NCI-H2107 treated with DMSO at 0.1 percent for 48 hours (cell line): ENCODE measurements at regions not wholly inside any gene's neighbourhood (a gene's known extent, or its start where the extent isn't known, plus 50 kb on each side); places are given as distances from the start of the nearest gene placed in this dataset.
"Not testable (repeated sequence)": the region's sequence is repeated elsewhere in the genome, so short reads cannot be mapped to it uniquely, and the experiment has no call there.

ENCODE experiments used
- DNase-seq: peaks from one replicate; lab custom pipeline; 2025; ENCODE audit not compliant: unreplicated experiment; lab: John Stamatoyannopoulos, UW

DNA sequence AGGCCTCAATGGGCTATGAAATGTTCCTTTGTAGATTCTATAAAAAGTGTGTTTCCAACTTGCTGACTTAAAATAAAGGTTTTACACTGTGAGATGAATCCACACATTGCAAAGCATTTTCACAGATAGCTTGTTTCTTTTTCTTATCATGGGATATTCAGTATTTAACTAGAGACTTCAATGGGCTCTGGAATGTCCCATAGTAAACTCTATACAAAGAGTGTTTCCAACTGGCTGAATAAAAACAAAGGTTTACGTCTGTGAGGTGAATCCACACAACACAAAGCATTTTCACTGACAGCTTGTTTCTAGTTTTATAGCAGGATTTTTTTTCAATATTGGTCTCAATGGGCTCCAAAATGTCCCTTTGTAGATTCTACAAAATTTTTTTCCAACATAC, 550.1 kb downstream of the KCNJ18 start:
- no peak for DNase-seq

DNA sequence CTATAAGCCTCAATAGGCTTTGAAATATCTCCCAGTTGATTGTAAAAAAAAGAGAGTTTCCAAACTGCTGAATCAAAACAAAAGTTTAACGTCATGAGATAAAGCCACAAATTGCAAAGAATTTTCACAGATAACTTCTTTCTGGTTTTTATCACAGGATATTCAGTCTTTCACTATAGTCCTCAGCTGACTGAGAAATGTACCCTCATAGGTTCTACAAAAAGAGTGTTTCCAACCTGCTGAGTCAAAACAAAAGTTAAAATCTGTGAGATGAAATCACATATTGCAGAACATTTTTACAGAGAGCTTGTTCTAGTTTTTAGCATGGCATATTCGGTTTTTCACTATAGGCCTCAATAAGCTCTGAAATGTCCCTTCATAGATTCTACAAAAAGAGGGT, 559.2 kb downstream of the KCNJ18 start:
- no peak for DNase-seq

DNA sequence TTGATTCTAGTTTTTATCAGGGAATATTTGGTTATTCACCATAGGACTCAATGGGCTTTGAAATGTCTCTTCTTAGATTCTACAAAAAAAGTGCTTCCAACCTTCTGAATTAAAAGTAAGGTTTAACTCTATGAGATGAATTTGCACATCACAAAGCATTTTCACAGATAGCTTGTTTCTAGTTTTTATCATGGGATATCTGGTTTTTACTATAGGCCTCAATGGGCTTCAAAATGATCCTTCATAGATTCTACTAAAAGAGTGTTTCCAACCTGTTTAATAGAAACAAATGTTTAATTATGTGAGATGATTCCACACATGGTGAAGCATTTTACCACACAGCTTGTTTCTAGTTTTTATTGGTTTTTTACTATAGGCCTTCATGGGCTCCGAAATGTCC, 560.7 kb downstream of the KCNJ18 start:
- no peak for DNase-seq

- no peak for DNase-seq
Observed at GRCh38 chr17:22265807-22266206, 573.5 kb downstream of the KCNJ18 start.

DNA sequence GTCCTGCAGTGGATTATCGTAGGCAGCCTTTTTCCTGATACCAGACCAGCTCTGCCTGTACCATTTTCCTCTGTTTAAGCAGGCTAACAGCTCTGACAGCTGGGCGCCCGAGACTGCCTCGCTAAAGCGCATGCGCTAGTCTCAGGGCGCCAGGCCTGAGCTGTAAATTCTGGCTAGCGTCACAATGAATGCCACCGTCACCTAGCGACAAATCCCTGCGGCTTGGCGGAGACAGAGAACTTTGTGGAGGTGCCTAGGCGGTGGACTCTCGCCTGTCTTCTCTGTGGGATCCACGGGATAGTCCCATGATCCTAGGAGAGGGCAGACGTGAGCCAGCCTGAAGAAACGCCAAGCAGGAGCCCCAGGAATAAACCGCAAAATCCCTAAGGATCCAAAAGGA, 573.9 kb downstream of the KCNJ18 start:
- no peak for DNase-seq

- DNase-seq: no peak
Observed at GRCh38 chr17:22267019-22267418, 574.7 kb downstream of the KCNJ18 start.

DNA sequence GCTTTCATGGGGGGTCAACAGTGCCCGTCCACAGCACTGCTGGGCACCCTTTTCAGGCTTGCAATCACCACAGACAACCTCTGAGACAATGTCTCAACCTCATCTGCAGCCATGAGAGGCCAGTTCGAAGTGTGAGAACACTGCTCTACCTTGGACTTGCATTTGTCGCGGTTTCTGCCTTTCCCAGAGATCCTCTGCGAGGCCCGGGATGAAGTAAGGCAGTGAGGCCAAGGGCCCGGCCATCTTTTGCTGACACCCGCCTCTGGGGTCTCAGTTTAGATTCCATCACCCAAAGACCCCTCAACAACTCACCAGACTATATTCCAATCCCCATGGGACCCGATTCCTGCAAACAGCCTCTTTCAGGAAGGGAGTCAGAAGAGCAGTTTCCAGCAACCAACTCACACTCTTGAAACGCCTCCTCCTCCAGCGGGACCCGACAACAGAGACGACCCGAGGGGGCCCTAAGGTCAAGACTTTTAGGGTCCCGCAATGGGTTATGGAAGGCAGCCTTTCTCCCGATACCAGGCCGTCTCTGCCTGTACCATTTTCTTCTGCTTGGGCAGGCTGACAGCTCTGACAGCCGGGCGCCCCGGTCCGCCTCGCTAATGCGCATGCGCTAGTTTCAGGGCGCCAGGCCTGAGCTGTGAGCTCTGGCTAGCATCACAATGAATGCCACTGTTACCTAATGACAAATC, 576.0 kb downstream of the KCNJ18 start:
- DNase-seq: no peak

DNA sequence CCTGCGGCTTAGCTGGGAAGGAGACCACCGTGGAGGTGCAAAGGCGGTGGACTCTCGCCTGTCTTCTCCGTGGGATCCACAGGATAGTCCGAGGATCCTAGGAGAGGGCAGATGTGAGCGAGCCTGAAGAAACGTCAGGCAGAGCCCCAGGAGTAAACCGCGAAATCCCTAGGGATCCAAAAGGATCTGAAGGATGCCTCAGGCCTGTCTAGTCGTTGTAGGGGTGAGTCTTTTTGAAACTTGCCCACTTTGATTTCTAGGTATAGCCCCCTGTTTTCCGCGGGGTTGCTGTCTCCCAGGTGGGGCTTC, 576.5 kb downstream of the KCNJ18 start:
- DNase-seq: no peak

DNA sequence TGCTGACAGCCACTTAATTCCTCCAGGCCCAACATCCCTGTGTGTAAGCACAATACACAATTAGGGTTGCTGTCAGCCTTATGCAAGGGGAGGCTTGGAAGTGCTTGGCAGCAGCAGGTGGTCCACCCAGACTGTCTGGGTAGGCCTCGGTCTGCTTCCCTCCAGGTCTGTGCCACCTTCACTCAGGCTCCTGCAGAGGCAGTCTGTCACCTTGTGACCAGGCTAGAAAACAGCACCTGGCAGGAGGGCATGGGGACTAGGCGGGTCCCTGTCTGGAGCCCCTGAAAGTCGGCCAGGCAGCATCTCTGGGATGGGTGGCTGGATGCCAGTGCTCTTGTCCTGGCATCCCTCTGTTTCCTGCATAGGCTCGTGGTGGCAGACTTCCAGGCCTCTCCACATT, 578.1 kb downstream of the KCNJ18 start:
- no peak for DNase-seq

DNA sequence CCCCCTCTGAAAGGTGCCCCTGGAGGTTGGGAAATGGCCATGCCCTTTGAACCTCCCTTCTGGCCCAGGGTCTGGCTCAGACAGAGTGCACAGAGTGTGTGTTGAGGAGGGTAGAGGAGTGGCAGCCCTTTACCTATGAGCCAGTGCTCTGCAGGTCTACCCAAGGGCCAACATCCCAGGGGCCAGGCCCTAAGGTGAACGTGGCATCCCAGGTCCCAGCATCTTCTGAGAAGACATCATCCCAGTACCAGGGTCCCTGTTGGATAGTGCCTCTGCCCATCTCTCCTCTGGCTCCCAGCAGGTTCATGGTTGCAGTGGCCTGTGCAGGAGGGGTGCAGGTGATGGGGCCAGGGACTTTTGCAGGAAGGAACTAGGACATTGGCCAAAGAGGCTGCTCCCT, 578.5 kb downstream of the KCNJ18 start:
- DNase-seq: not testable (repeated sequence)

GRCh38 chr17:22272363-22273146, 580.2 kb downstream of the KCNJ18 start:
- no peak for DNase-seq

- no peak for DNase-seq
Observed at GRCh38 chr17:22273308-22273707, 581.0 kb downstream of the KCNJ18 start.

DNA sequence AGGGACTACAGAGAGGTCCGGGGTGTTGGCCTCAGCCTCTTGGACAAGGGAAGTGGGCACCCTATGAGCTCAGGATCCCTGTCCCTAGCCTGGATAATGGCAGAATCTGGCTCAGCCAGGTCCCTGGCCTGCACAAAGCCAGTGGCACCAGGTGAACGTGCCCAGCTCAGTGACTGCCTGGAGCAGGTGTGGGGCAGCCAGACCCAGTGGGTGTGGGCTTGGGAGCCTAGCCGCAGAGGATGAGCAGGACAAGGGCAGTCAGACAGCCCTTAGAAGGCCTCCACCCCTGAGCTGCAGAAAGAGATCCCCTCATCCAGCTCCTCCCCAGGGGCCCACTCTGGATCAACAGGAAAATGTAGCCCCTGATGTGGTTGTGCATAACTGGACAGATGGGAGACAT, 585.3 kb downstream of the KCNJ18 start:
- DNase-seq: no peak

DNA sequence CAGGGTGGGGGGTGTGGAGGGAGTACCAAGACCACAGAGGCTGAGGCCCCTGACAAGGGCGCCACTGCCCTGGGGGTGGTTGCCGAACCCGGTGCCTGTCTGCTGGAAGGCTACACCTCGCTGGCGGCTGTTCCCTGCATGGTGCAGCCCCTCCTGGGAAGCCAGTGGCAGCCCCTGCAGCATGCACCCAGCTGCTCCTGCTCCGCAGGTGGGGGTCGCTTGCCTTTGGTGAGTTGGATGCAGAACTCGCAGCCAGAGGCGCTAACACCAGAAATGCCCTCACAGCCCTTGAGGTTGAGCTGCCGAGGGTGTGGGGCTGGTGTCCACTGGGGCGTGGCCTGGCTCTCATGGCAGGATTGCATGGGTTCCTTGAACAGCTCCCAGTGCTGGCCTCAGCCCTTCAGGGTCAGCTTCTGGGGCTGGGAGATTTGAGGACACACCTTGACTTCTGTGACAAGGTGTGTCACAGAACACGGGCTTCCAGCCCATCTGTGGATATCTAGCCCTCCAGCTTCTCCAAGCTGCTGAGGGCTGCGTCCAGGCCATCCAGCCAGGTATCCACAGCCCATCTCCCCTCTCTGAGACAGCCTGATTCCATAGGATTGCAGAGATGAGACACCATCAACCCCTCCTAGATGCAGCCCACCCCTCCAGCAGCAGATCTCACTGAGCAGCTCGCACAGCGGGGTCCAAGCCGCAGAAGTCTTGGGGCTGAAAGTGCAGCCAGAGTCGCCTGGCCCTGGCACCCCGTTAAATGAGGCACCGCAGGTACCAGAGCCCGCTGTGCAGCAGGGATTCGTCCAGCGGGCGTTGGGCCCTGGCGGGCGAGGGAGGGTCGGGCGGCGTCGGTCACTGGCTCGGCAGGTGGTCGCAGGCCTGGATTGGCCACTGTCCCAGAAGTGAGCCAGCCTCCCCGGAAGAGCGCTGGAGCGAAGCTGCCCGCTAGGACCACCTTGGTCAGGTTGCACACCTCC, 586.3 kb downstream of the KCNJ18 start:
- no peak for DNase-seq

GRCh38 chr17:22286337-22287041, 594.2 kb downstream of the KCNJ18 start:
- no peak for DNase-seq

DNA sequence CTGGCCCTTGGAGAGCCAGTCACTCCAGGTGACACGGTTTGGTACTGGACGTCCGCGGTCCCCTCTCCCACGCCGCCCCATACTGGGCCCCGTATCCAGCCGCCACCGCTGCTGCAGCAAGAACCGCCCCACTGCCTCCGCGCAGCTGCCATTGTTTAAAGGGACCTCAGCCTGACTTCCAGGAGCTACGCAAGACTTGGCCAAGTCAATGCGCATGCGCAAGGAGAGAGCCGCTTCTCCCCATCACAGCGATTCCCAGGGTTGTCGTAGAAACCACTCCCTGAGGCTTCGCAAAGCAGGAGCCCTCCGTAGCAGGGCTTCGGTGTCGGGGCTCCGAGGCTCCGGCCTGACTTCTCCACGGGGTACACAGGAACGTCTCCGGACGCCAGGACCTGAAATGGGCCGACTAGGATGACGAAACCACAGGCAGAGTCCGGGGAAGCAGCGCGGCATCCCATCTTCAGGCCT, 606.2 kb downstream of the KCNJ18 start:
- not testable (repeated sequence) for DNase-seq

DNA sequence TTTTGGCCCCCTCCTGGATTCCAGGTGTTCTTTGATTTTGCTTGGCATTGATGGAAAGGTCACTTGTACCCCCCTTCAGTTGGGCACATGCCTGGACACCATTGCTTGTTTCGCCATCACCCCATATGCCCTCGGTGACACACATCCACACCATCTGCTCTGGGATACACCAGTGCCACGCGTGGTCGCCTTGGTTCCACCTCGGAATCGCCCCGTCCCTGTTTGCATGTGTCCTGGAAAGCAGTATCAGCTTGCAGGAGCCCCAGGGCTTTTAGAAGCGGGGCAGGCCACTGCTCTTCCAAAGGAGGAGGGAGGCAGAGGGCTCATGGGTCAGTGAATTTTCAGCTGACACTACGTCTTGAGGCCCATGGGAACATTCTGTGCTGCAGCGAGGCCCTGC, 607.9 kb downstream of the KCNJ18 start:
- DNase-seq: no peak

DNA sequence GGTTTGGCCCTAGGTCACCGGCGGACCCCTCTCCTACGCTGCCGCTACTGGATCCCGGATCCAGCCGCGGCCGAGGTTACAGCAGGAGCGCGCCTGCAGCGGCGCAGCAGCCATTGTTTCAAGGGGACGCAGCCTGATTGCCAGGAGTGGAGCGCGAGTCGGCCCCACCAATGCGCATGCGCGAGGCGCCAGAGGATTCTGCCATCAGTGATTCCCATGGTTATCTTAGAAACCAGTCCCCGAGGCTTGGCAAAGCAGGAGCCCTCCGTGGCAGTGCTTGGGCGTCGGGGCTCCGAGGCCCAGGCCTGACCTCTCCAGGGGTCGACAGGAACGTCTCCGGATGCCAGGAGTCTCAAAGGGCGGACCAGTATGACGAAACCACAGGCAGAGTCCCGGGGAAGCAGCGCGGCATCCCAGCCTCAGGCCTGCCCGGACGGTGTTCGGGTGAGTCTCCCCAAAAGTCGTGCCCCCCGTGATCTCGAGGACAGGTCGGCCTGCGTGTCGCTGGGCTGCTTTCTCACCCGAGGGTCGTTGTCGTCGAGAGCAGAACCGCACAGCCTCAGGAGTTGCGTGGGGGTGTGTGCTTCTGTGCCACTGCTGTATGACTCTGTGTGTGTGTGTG, 608.5 kb downstream of the KCNJ18 start:
- no peak for DNase-seq

DNA sequence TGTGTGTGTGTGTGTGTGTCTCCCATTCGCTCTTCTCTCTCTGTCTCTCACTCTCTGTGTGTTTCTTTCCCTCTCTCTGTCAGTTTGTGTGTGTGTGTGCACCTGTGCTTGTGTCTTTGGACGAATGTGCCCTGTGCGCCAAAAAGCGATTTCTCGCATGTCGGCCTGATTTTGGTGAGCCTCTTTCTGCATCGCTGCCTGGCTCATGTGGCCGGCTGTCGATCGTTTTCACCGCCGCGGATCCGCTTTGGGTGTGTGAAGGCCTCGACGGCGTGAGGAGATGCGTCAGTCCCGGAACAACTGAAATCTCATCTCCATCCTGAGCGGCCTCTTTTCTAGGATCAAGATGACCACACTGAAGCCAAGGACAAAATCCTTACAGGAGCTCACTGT, 609.0 kb downstream of the KCNJ18 start:
- DNase-seq: no peak

- DNase-seq: no peak
Observed at GRCh38 chr17:22303096-22303495, 610.8 kb downstream of the KCNJ18 start.

DNA sequence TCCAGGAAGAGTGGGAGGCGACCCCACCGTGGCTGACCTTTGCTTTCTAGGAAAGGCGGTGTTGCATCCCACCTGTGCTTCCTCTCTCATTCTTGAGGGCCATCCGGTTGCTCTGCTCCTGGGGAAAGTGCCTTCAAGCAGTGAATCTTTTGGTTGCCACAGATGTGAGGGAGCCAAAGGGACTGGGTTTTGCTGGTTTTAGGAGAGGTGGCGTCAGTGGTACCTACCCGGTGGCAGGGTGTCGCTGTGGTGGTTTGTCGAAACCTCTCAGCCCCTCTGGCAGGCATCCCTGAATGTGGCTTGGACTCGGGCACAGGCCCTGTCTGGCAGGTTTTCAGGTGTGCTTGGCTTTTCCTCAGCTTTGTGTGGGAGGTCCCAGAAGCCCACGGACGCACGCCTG, 611.5 kb downstream of the KCNJ18 start:
- DNase-seq: no peak
